GM12892 (cell line): ENCODE measurements at regions not wholly inside any gene's neighbourhood (a gene's known extent, or its start where the extent isn't known, plus 50 kb on each side); places are given as distances from the start of the nearest gene placed in this dataset.

Experiments
- POLR2A ChIP-seq: IDR thresholded peaks from 2 replicates; pipeline ENCODE4 v1.6.1; 2011; ENCODE audit warnings: low read depth, low read length, control low read depth
- POLR2AphosphoS5 ChIP-seq: IDR thresholded peaks from 2 replicates; pipeline ENCODE4 v1.6.1; 2011; ENCODE audit warnings: low read depth, low read length, control low read depth
- TAF1 ChIP-seq: IDR thresholded peaks from 2 replicates; pipeline ENCODE4 v1.6.1; 2011; ENCODE audit warnings: low read depth, mild to moderate bottlenecking, control low read depth, low read length, borderline replicate concordance

GRCh38 chr3:3429841-3430240 lies 250.3 kb upstream of the CRBN start:
- TF ChIP-seq POLR2A = no peak
- no peak for TF ChIP-seq TAF1
- TF ChIP-seq POLR2AphosphoS5 = no peak
